Naive thymus-derived CD4-positive, alpha-beta T cell (primary cell): ENCODE measurements at regions not wholly inside any gene's neighbourhood (a gene's known extent, or its start where the extent isn't known, plus 50 kb on each side); places are given as distances from the start of the nearest gene placed in this dataset.

Source experiments
- ATAC-seq: fragments of 150-1000 bp; cut with Tn5 transposase; 2 replicates; pipeline ENCODE4 v1.10.0; 2021; ENCODE audit warnings: mild to moderate bottlenecking, moderate library complexity
- CTCF ChIA-PET: fragments of 350-600 bp; sonication (Branson Sonifier 250); formaldehyde crosslinking; loops from one replicate; lab custom pipeline; 2021; ENCODE audit warnings: antibody characterized with exemption; lab: Charles Lee
- POLR2A ChIA-PET: fragments of 350-600 bp; sonication (Branson Sonifier 250); formaldehyde crosslinking; loops from one replicate; lab custom pipeline; 2021; ENCODE audit warnings: antibody characterized with exemption, inconsistent platforms; lab: Charles Lee
- DNase-seq, 9 donors: peaks; one replicate each; pipeline versions ENCODE4 v3.0.0 to v3.0.0-alpha.2; 2020 to 2022; ENCODE audit warnings: mixed read lengths in 1 of 9
- H3K27ac ChIP-seq: one replicate; pipeline ENCODE4 v1.7.0; 2013; ENCODE audit warnings: mild to moderate bottlenecking, low read depth, low read length, moderate library complexity
- H3K27me3 ChIP-seq, 2 donors: one replicate each; pipeline ENCODE4 v1.7.0; 2013; ENCODE audit warnings: low read length in 2 of 2, mild to moderate bottlenecking in 2 of 2, moderate library complexity in 2 of 2; ENCODE audit not compliant: control insufficient read depth in 2 of 2, insufficient read depth in 2 of 2
- H3K36me3 ChIP-seq, 3 experiments: 1 replicate in 2 of 3; 2 replicates in 1 of 3; pipeline ENCODE4 v1.7.0; 2013; ENCODE audit warnings: low read length in 3 of 3, mild to moderate bottlenecking in 3 of 3, moderate library complexity in 1 of 3; ENCODE audit not compliant: insufficient read depth in 3 of 3, control insufficient read depth in 2 of 3
- H3K4me1 ChIP-seq, 2 donors: one replicate each; pipeline ENCODE4 v1.7.0; 2013; ENCODE audit warnings: low read length in 2 of 2, mild to moderate bottlenecking in 2 of 2, moderate library complexity in 1 of 2; ENCODE audit not compliant: control insufficient read depth in 2 of 2, insufficient read depth in 2 of 2
- H3K4me3 ChIP-seq: 2 replicates; pipeline ENCODE4 v1.7.0; 2013; ENCODE audit warnings: mild to moderate bottlenecking, low read length
- H3K9me3 ChIP-seq, 3 experiments: 1 replicate in 2 of 3; 2 replicates in 1 of 3; pipeline ENCODE4 v1.7.0; 2013; ENCODE audit warnings: low read length in 3 of 3; ENCODE audit not compliant: control insufficient read depth in 2 of 3
- H3K27ac Mint-ChIP-seq, 9 donors: one replicate each; pipeline ENCODE4 v1.8.0; 2020 to 2022; ENCODE audit warnings: mixed read lengths in 9 of 9, mild to moderate bottlenecking in 8 of 9, moderate library complexity in 5 of 9, inconsistent platforms in 2 of 9
- H3K27me3 Mint-ChIP-seq, 5 donors: one replicate each; pipeline ENCODE4 v1.8.0; 2021 to 2022; ENCODE audit warnings: mixed read lengths in 5 of 5, mild to moderate bottlenecking in 1 of 5
- H3K36me3 Mint-ChIP-seq, 5 donors: one replicate each; pipeline ENCODE4 v1.8.0; 2020 to 2022; ENCODE audit warnings: mixed read lengths in 5 of 5, mild to moderate bottlenecking in 3 of 5, inconsistent platforms in 1 of 5
- H3K4me1 Mint-ChIP-seq, 7 donors: one replicate each; pipeline ENCODE4 v1.8.0; 2020 to 2022; ENCODE audit warnings: mixed read lengths in 7 of 7, mild to moderate bottlenecking in 3 of 7, inconsistent platforms in 1 of 7
- H3K4me3 Mint-ChIP-seq, 10 donors: one replicate each; pipeline ENCODE4 v1.8.0; 2020 to 2022; ENCODE audit warnings: mild to moderate bottlenecking in 10 of 10, mixed read lengths in 10 of 10, moderate library complexity in 6 of 10, inconsistent platforms in 2 of 10
- H3K9me3 Mint-ChIP-seq, 11 donors: one replicate each; pipeline ENCODE4 v1.8.0; 2020 to 2022; ENCODE audit warnings: mixed read lengths in 11 of 11, mild to moderate bottlenecking in 4 of 11, inconsistent platforms in 1 of 11, moderate library complexity in 1 of 11
- intact Hi-C, 2 donors: fragments of 100-400 bp; cut with micrococcal nuclease; formaldehyde crosslinking; loops; one replicate each; pipeline ENCODE4 v1.15.1; 2023

GRCh38 chr13:26474286-26474685, 83.2 kb upstream of the WASF3 start:
- H3K4me1 Mint-ChIP-seq: peaks cover 0 to 16% (median 14%) of the 10 kb centered on the region in 7 donors
- no peaks in the 10 kb centered on the region for H3K9me3 Mint-ChIP-seq
- peaks cover 0 to 5% of the 10 kb centered on the region in 2 donors for H3K4me1 ChIP-seq
- intact Hi-C loops: no loop called here
- H3K36me3 Mint-ChIP-seq: no peaks in the 10 kb centered on the region
- H3K27ac ChIP-seq: no peak overlapping the region
- no peaks in the 10 kb centered on the region for H3K9me3 ChIP-seq
- no peaks in the 10 kb centered on the region for H3K27me3 Mint-ChIP-seq
- H3K27me3 ChIP-seq: no peaks in the 10 kb centered on the region
- POLR2A ChIA-PET: no interaction called here
- DNase-seq (no peak), ATAC-seq (no peak)
- no peak overlapping the region for H3K4me3 Mint-ChIP-seq
- CTCF ChIA-PET: interaction anchor here (0.7 kb wide), 1 partner anchor 223 kb away, joined by 4 read pairs; no protein-coding TSS in a partner anchor
- peak overlapping the region in 2 of 9 donors; percentile 39 to 56 for H3K27ac Mint-ChIP-seq
- no peaks in the 10 kb centered on the region for H3K36me3 ChIP-seq
- no peak overlapping the region for H3K4me3 ChIP-seq

- Histone ChIP-seq H3K27me3 (no peaks in the 10 kb centered on the region), H3K4me3 (no peak overlapping the region), H3K4me1 (peaks cover 0 to 5% of the 10 kb centered on the region in 2 donors), H3K27ac (no peak overlapping the region), H3K36me3 (no peaks in the 10 kb centered on the region), H3K9me3 (no peaks in the 10 kb centered on the region)
- H3K9me3 Mint-ChIP-seq: no peaks in the 10 kb centered on the region
- H3K4me3 Mint-ChIP-seq: peak overlapping the region in 4 of 10 donors; percentile 59 to 74 (median 64)
- H3K27ac Mint-ChIP-seq: no peak overlapping the region
- no peaks in the 10 kb centered on the region for H3K36me3 Mint-ChIP-seq
- intact Hi-C loops: no loop called here
- CTCF ChIA-PET: no interaction called here
- no peak for DNase-seq
- no peaks in the 10 kb centered on the region for H3K27me3 Mint-ChIP-seq
- POLR2A ChIA-PET: no interaction called here
- peak; percentile 4 for ATAC-seq
- H3K4me1 Mint-ChIP-seq: peaks cover 0 to 16% (median 14%) of the 10 kb centered on the region in 7 donors
Measured at GRCh38 chr13:26475176-26476110, 82.0 kb upstream of the WASF3 start.

GRCh38 chr13:26476111-26476781, 81.2 kb upstream of the WASF3 start:
- DNase-seq: peak in 1 of 9 donors; percentile 24
- Histone ChIP-seq H3K27me3 (no peaks in the 10 kb centered on the region), H3K27ac (no peak overlapping the region), H3K4me1 (peaks cover 0 to 5% of the 10 kb centered on the region in 2 donors), H3K9me3 (no peaks in the 10 kb centered on the region), H3K36me3 (no peaks in the 10 kb centered on the region), H3K4me3 (no peak overlapping the region)
- peak; percentile 24 for ATAC-seq
- Mint-ChIP-seq H3K9me3 (no peaks in the 10 kb centered on the region), H3K27me3 (no peaks in the 10 kb centered on the region), H3K4me3 (peak overlapping the region; percentile 18 to 74 (median 61)), H3K27ac (peak overlapping the region in 2 of 9 donors; percentile 24 to 34), H3K4me1 (peaks cover 0 to 16% (median 14%) of the 10 kb centered on the region in 7 donors), H3K36me3 (no peaks in the 10 kb centered on the region)
- intact Hi-C loops: no loop called here
- CTCF ChIA-PET: no interaction called here
- POLR2A ChIA-PET: no interaction called here

- no peaks in the 10 kb centered on the region for H3K27me3 ChIP-seq
- H3K36me3 Mint-ChIP-seq: no peaks in the 10 kb centered on the region
- H3K9me3 ChIP-seq: no peaks in the 10 kb centered on the region
- peak overlapping the region in 9 of 10 donors; percentile 18 to 74 (median 59) for H3K4me3 Mint-ChIP-seq
- no peak overlapping the region for H3K4me3 ChIP-seq
- ATAC-seq (no peak), DNase-seq (no peak)
- CTCF ChIA-PET: no interaction called here
- intact Hi-C loops: no loop called here
- H3K27me3 Mint-ChIP-seq: no peaks in the 10 kb centered on the region
- H3K27ac ChIP-seq: no peak overlapping the region
- H3K36me3 ChIP-seq: no peaks in the 10 kb centered on the region
- H3K9me3 Mint-ChIP-seq: no peaks in the 10 kb centered on the region
- H3K27ac Mint-ChIP-seq: peak overlapping the region in 2 of 9 donors; percentile 24 to 34
- POLR2A ChIA-PET: no interaction called here
- H3K4me1 Mint-ChIP-seq: peaks cover 0 to 16% (median 14%) of the 10 kb centered on the region in 7 donors
- peaks cover 0 to 5% of the 10 kb centered on the region in 2 donors for H3K4me1 ChIP-seq
Measured at GRCh38 chr13:26476782-26477142, 80.7 kb upstream of the WASF3 start.

GRCh38 chr13:26477681-26478080, 79.8 kb upstream of the WASF3 start:
- no peak overlapping the region for H3K4me3 ChIP-seq
- Mint-ChIP-seq H3K27ac (no peak overlapping the region), H3K36me3 (no peaks in the 10 kb centered on the region), H3K9me3 (peaks cover 0 to 4% (median 0%) of the 10 kb centered on the region in 11 donors), H3K4me3 (no peak overlapping the region), H3K4me1 (peaks cover 1 to 21% (median 18%) of the 10 kb centered on the region in 7 donors), H3K27me3 (no peaks in the 10 kb centered on the region)
- H3K27ac ChIP-seq: no peak overlapping the region
- no peaks in the 10 kb centered on the region for H3K36me3 ChIP-seq
- CTCF ChIA-PET: no interaction called here
- POLR2A ChIA-PET: no interaction called here
- H3K9me3 ChIP-seq: no peaks in the 10 kb centered on the region
- H3K27me3 ChIP-seq: no peaks in the 10 kb centered on the region
- DNase-seq (no peak), ATAC-seq (no peak)
- H3K4me1 ChIP-seq: peaks cover 4 to 9% of the 10 kb centered on the region in 2 donors
- intact Hi-C loops: no loop called here

- H3K27me3 ChIP-seq: no peaks in the 10 kb centered on the region
- Mint-ChIP-seq H3K36me3 (no peaks in the 10 kb centered on the region), H3K27me3 (no peaks in the 10 kb centered on the region), H3K9me3 (peaks cover 0 to 4% (median 0%) of the 10 kb centered on the region in 11 donors), H3K27ac (peak overlapping the region in 4 of 9 donors; percentile 1 to 70 (median 7)), H3K4me1 (peaks cover 4 to 38% (median 30%) of the 10 kb centered on the region in 7 donors), H3K4me3 (no peak overlapping the region)
- ATAC-seq (no peak), DNase-seq (no peak)
- H3K9me3 ChIP-seq: no peaks in the 10 kb centered on the region
- ChIA-PET POLR2A (no interaction called here), CTCF (no interaction called here)
- H3K36me3 ChIP-seq: no peaks in the 10 kb centered on the region
- no peak overlapping the region for H3K4me3 ChIP-seq
- no peak overlapping the region for H3K27ac ChIP-seq
- intact Hi-C loops: no loop called here
- peaks cover 20 to 22% of the 10 kb centered on the region in 2 donors for H3K4me1 ChIP-seq
Measured at GRCh38 chr13:26480246-26480855, 77.1 kb upstream of the WASF3 start.
